ENCODE measurements at regions not wholly inside any gene's neighbourhood (a gene's known extent, or its start where the extent isn't known, plus 50 kb on each side); places are given as distances from the start of the nearest gene placed in this dataset.

DNA sequence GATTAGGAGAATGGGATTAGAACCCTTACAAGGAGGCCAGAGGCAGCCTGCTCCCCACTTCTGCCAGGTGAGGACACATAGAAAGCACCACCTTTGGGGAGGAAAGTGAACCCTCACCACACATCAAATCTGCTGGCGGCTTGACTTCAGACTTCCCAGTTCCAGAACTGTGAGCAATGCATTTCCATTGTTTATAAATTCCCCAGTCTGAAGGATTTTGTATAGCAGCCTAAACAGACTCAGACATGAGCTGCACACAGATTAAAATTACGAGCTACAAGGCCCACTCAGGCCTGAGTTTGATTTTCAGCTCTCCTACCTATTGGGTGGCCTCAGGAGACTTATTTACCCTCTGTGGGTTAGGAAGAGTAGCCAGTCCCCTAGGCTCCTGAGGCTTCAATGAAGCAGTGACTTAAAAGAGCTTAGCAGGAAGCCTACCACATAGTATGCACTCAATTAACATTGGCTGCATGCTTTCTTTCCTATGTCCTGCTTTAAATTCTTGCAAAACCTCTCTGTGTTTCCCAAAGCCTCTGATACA is 350.7 kb upstream of the ZMIZ1 start:
- TF ChIP-seq, protein P1, sequence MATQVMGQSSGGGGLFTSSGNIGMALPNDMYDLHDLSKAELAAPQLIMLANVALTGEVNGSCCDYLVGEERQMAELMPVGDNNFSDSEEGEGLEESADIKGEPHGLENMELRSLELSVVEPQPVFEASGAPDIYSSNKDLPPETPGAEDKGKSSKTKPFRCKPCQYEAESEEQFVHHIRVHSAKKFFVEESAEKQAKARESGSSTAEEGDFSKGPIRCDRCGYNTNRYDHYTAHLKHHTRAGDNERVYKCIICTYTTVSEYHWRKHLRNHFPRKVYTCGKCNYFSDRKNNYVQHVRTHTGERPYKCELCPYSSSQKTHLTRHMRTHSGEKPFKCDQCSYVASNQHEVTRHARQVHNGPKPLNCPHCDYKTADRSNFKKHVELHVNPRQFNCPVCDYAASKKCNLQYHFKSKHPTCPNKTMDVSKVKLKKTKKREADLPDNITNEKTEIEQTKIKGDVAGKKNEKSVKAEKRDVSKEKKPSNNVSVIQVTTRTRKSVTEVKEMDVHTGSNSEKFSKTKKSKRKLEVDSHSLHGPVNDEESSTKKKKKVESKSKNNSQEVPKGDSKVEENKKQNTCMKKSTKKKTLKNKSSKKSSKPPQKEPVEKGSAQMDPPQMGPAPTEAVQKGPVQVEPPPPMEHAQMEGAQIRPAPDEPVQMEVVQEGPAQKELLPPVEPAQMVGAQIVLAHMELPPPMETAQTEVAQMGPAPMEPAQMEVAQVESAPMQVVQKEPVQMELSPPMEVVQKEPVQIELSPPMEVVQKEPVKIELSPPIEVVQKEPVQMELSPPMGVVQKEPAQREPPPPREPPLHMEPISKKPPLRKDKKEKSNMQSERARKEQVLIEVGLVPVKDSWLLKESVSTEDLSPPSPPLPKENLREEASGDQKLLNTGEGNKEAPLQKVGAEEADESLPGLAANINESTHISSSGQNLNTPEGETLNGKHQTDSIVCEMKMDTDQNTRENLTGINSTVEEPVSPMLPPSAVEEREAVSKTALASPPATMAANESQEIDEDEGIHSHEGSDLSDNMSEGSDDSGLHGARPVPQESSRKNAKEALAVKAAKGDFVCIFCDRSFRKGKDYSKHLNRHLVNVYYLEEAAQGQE (IDR thresholded peaks at IDR 0.05; ENCODE audit: low read depth): no peak
- TF ChIP-seq NFIC (IDR thresholded peaks at IDR 0.05): no peak
- no peak for TF ChIP-seq FOXM1 (IDR thresholded peaks at IDR 0.05; ENCODE audit: borderline replicate concordance, low read depth)
- no peak for TF ChIP-seq EGR1 (IDR thresholded peaks at IDR 0.05)
- TF ChIP-seq EP300 (IDR thresholded peaks at IDR 0.05; ENCODE audit: borderline replicate concordance): no peak
- TF ChIP-seq YY1 (IDR thresholded peaks at IDR 0.05; ENCODE audit: low read depth): no peak
- TF ChIP-seq TEAD4 (IDR thresholded peaks at IDR 0.05): no peak
- TF ChIP-seq CREB1 (IDR thresholded peaks at IDR 0.05; ENCODE audit: low read depth): no peak
- TF ChIP-seq RAD21 (IDR thresholded peaks at IDR 0.05; ENCODE audit: low read depth): no peak
- TF ChIP-seq TCF12 (IDR thresholded peaks at IDR 0.05; ENCODE audit: low read depth): no peak
- TF ChIP-seq, protein P2, sequence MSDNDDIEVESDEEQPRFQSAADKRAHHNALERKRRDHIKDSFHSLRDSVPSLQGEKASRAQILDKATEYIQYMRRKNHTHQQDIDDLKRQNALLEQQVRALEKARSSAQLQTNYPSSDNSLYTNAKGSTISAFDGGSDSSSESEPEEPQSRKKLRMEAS (IDR thresholded peaks at IDR 0.05): no peak
- no peak for TF ChIP-seq CEBPB (IDR thresholded peaks at IDR 0.05)
- TF ChIP-seq ZBTB7A (IDR thresholded peaks at IDR 0.05; ENCODE audit: low read depth): no peak

DNA sequence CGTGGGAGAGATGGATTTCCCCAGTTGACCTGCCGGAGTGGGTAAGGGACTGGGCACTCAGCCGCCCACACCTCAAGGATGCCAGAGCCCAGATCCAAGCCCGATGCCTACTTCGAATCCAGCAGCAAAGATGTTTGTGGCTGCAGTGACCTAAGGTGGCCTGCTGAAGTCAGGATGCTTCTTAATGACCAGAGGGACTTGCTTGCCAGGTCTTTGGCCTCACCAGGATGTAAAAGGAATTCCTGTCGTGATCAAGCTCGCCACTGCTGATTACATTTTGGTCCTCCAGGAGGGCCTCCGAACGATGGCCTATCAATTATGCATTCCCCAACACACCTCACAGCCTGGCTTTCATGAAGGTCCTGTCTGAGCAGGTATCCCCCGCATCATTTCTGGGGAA is 349.5 kb upstream of the ZMIZ1 start:
- TF ChIP-seq RAD21 (IDR thresholded peaks at IDR 0.05; ENCODE audit: low read depth) (no peak), EP300 (IDR thresholded peaks at IDR 0.05; ENCODE audit: borderline replicate concordance) (no peak), FOXM1 (IDR thresholded peaks at IDR 0.05; ENCODE audit: borderline replicate concordance, low read depth) (no peak), EGR1 (IDR thresholded peaks at IDR 0.05) (no peak), TAF1 (IDR thresholded peaks at IDR 0.05; ENCODE audit: low read depth) (no peak), ZBTB7A (IDR thresholded peaks at IDR 0.05; ENCODE audit: low read depth) (no peak), TCF12 (IDR thresholded peaks at IDR 0.05; ENCODE audit: low read depth) (no peak), YY1 (IDR thresholded peaks at IDR 0.05; ENCODE audit: low read depth) (no peak), CREB1 (IDR thresholded peaks at IDR 0.05; ENCODE audit: low read depth) (no peak), CEBPB (IDR thresholded peaks at IDR 0.05) (no peak), NFIC (IDR thresholded peaks at IDR 0.05) (no peak)
- TF ChIP-seq, protein P3, sequence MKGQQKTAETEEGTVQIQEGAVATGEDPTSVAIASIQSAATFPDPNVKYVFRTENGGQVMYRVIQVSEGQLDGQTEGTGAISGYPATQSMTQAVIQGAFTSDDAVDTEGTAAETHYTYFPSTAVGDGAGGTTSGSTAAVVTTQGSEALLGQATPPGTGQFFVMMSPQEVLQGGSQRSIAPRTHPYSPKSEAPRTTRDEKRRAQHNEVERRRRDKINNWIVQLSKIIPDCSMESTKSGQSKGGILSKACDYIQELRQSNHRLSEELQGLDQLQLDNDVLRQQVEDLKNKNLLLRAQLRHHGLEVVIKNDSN (IDR thresholded peaks at IDR 0.05): no peak
- TF ChIP-seq, protein P2 (IDR thresholded peaks at IDR 0.05): no peak
- TF ChIP-seq, protein P1 (IDR thresholded peaks at IDR 0.05; ENCODE audit: low read depth): no peak

DNA sequence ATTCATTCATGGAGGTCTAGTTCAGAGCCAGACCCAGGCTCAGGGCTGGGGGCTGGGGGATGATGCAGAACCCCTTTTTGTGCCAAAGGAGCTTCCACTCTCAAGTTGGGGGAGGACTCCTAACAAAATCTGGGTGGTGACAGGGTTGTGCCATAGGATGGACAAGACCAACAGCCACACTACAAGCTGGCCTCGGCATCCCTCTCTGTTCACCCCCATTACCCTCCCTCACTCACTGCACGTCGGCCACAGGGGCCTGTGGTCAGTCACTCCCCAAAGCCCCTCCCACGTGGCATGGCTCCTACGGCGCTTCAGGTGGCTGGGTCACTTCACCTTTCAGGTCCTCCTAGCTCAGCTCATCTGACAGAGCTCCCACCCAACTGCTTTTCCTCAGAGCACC is 348.7 kb upstream of the ZMIZ1 start:
- no peak for TF ChIP-seq TAF1 (IDR thresholded peaks at IDR 0.05; ENCODE audit: low read depth)
- no peak for TF ChIP-seq EP300 (IDR thresholded peaks at IDR 0.05; ENCODE audit: borderline replicate concordance)
- TF ChIP-seq ZBTB7A (IDR thresholded peaks at IDR 0.05; ENCODE audit: low read depth): no peak
- no peak for TF ChIP-seq YY1 (IDR thresholded peaks at IDR 0.05; ENCODE audit: low read depth)
- no peak for TF ChIP-seq CEBPB (IDR thresholded peaks at IDR 0.05)
- TF ChIP-seq TEAD4 (IDR thresholded peaks at IDR 0.05): no peak
- TF ChIP-seq EGR1 (IDR thresholded peaks at IDR 0.05): no peak
- TF ChIP-seq, protein P2 (IDR thresholded peaks at IDR 0.05): no peak
- TF ChIP-seq NFIC (IDR thresholded peaks at IDR 0.05): no peak
- no peak for TF ChIP-seq TCF12 (IDR thresholded peaks at IDR 0.05; ENCODE audit: low read depth)

DNA sequence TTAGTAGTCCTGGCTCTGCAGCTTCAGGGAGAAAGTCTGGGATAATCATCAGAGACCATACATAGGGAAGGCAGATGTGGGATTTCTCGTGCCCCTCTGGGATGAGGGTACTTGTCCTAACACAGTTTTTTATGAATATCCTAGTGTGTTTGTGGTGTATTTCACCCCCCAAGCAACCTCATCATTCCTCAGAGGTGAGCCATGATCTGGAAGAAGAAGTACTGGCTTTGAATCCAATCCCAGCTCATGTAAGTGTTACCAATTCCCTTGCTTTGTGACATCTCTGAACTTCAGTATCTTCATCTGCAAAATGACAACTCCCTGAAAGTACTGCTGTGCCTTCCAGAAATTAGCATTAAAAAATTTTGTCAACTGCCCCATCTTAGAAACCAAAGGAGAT is 347.5 kb upstream of the ZMIZ1 start:
- TF ChIP-seq YY1 (IDR thresholded peaks at IDR 0.05; ENCODE audit: low read depth): no peak
- TF ChIP-seq TEAD4 (IDR thresholded peaks at IDR 0.05): no peak
- TF ChIP-seq TCF12 (IDR thresholded peaks at IDR 0.05; ENCODE audit: low read depth): no peak
- no peak for TF ChIP-seq CREB1 (IDR thresholded peaks at IDR 0.05; ENCODE audit: low read depth)
- TF ChIP-seq TAF1 (IDR thresholded peaks at IDR 0.05; ENCODE audit: low read depth): no peak

DNA sequence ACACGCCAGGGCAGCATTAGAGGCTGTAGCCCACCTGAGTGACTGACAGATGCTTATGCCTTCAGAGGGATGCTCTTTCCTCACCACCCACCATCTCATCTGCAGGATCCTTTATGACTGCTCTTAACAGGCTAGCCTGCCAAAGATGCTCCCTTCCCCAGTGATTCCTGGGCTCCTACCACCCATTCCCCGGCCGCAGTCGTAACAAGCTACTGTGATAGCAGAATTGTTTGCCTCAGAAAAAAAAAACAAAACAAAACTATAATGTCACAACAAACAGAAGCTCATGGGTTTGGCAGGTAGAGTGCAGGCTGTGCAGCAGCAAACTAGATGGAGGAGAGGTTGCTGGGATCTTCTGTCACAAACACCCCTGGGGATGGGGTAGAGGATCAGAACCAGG is 343.9 kb upstream of the ZMIZ1 start:
- TF ChIP-seq TCF12 (IDR thresholded peaks at IDR 0.05; ENCODE audit: low read depth) (no peak), TAF1 (IDR thresholded peaks at IDR 0.05; ENCODE audit: low read depth) (no peak), CREB1 (IDR thresholded peaks at IDR 0.05; ENCODE audit: low read depth) (no peak), FOXM1 (IDR thresholded peaks at IDR 0.05; ENCODE audit: borderline replicate concordance, low read depth) (no peak), ZBTB7A (IDR thresholded peaks at IDR 0.05; ENCODE audit: low read depth) (no peak), RAD21 (IDR thresholded peaks at IDR 0.05; ENCODE audit: low read depth) (no peak), CEBPB (IDR thresholded peaks at IDR 0.05) (no peak), EP300 (IDR thresholded peaks at IDR 0.05; ENCODE audit: borderline replicate concordance) (no peak), TEAD4 (IDR thresholded peaks at IDR 0.05) (no peak), YY1 (IDR thresholded peaks at IDR 0.05; ENCODE audit: low read depth) (no peak), EGR1 (IDR thresholded peaks at IDR 0.05) (no peak), NFIC (IDR thresholded peaks at IDR 0.05) (no peak)
- TF ChIP-seq, protein P2 (IDR thresholded peaks at IDR 0.05): no peak
- TF ChIP-seq, protein P1 (IDR thresholded peaks at IDR 0.05; ENCODE audit: low read depth): no peak
- TF ChIP-seq, protein P3 (IDR thresholded peaks at IDR 0.05): no peak

Data from Ishikawa (cell line).